ENCODE measurements at regions not wholly inside any gene's neighbourhood (a gene's known extent, or its start where the extent isn't known, plus 50 kb on each side); places are given as distances from the start of the nearest gene placed in this dataset.

DNA sequence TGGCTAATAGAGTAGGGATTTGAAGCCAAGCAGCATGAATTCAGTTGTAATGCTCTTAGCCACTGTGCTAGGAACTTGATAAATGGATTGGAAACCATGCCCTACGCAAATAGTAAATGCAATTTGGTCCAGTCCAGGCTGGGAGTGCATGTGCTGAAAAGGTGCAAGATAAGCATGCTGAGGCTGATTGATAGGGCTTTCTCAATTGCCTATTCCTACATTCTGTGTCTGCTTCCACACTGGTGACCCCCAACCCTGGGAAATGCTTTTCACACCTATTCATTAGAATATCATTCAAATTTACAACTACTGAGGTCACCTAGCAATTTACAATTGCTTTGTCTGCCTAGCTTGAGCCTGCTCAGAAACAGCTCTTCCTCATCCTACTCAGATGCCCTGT, 84.7 kb upstream of the SLC25A36 start:
- TF ChIP-seq, protein P1, sequence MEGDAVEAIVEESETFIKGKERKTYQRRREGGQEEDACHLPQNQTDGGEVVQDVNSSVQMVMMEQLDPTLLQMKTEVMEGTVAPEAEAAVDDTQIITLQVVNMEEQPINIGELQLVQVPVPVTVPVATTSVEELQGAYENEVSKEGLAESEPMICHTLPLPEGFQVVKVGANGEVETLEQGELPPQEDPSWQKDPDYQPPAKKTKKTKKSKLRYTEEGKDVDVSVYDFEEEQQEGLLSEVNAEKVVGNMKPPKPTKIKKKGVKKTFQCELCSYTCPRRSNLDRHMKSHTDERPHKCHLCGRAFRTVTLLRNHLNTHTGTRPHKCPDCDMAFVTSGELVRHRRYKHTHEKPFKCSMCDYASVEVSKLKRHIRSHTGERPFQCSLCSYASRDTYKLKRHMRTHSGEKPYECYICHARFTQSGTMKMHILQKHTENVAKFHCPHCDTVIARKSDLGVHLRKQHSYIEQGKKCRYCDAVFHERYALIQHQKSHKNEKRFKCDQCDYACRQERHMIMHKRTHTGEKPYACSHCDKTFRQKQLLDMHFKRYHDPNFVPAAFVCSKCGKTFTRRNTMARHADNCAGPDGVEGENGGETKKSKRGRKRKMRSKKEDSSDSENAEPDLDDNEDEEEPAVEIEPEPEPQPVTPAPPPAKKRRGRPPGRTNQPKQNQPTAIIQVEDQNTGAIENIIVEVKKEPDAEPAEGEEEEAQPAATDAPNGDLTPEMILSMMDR (IDR thresholded peaks at IDR 0.05), result no peak
- no peak for TF ChIP-seq POLR2A (IDR thresholded peaks at IDR 0.05)

Measured in heart left ventricle (tissue), 13 donors.